GM12865 (cell line): ENCODE measurements at regions not wholly inside any gene's neighbourhood (a gene's known extent, or its start where the extent isn't known, plus 50 kb on each side); places are given as distances from the start of the nearest gene placed in this dataset.

Experiments
- DNase-seq: peaks from one replicate; pipeline ENCODE4 v3.0.0; 2010; ENCODE audit warnings: low read depth
- H3K4me3 ChIP-seq: 2 replicates; pipeline ENCODE4 v1.5.1; 2011; ENCODE audit warnings: mild to moderate bottlenecking, low read depth, low read length, control low read depth
- CTCF ChIP-seq: IDR thresholded peaks from 2 replicates; pipeline ENCODE4 v1.5.1; 2011; ENCODE audit warnings: low read length, control low read depth, low read depth, inconsistent platforms; ENCODE audit not compliant: insufficient read depth; ENCODE audit errors: missing control alignments

- no peak overlapping the region for H3K4me3 ChIP-seq
- DNase-seq: no peak
- no peak for TF ChIP-seq CTCF
Observed at GRCh38 chr19:27689734-27690241, 1523.2 kb downstream of the UQCRFS1 start.

GRCh38 chr19:27684293-27684692 lies 1528.7 kb downstream of the UQCRFS1 start:
- no peak for TF ChIP-seq CTCF
- no peak for DNase-seq
- H3K4me3 ChIP-seq: no peak overlapping the region

GRCh38 chr19:27681972-27682371 lies 1531.0 kb downstream of the UQCRFS1 start:
- TF ChIP-seq CTCF: no peak
- DNase-seq: no peak
- H3K4me3 ChIP-seq: no peak overlapping the region

- TF ChIP-seq CTCF: no peak
- DNase-seq: no peak
- no peak overlapping the region for H3K4me3 ChIP-seq
Observed at GRCh38 chr19:27679905-27680304, 1533.0 kb downstream of the UQCRFS1 start.

- no peak overlapping the region for H3K4me3 ChIP-seq
- no peak for DNase-seq
- TF ChIP-seq CTCF: no peak
Observed at GRCh38 chr19:27679399-27679798, 1533.6 kb downstream of the UQCRFS1 start.

GRCh38 chr19:27676877-27677276 lies 1536.1 kb downstream of the UQCRFS1 start:
- no peak for DNase-seq
- TF ChIP-seq CTCF: no peak
- H3K4me3 ChIP-seq: no peak overlapping the region

GRCh38 chr19:27676334-27676733 lies 1536.6 kb downstream of the UQCRFS1 start:
- DNase-seq: no peak
- TF ChIP-seq CTCF: no peak
- no peak overlapping the region for H3K4me3 ChIP-seq
